ENCODE measurements at regions not wholly inside any gene's neighbourhood (a gene's known extent, or its start where the extent isn't known, plus 50 kb on each side); places are given as distances from the start of the nearest gene placed in this dataset.

- no peaks in the 10 kb centered on the region for H3K4me1 ChIP-seq (ENCODE audit: insufficient read depth, low read length, poor library complexity, severe bottlenecking)
- H3K9ac ChIP-seq (ENCODE audit: low read depth, low read length, poor library complexity, severe bottlenecking), result no peak overlapping the region
- H4K20me1 ChIP-seq (ENCODE audit: insufficient read depth, low read length, poor library complexity, severe bottlenecking), result no peaks in the 10 kb centered on the region
- no peaks in the 10 kb centered on the region for H3K27me3 ChIP-seq (ENCODE audit: insufficient read depth, low read length, poor library complexity, severe bottlenecking)
- H3K4me2 ChIP-seq (ENCODE audit: low read depth, low read length, poor library complexity, severe bottlenecking), result no peak overlapping the region
- H3K9me2 ChIP-seq (replicated peaks; ENCODE audit: low read depth, low read length), result no peaks in the 10 kb centered on the region
- H3K79me2 ChIP-seq (ENCODE audit: insufficient read depth, low read length), result no peaks in the 10 kb centered on the region
- H3F3A ChIP-seq (ENCODE audit: low read depth), result no peaks in the 10 kb centered on the region
- H3K4me3 ChIP-seq (ENCODE audit: low read length, poor library complexity, severe bottlenecking), result no peak overlapping the region
- no peaks in the 10 kb centered on the region for H3K9me3 ChIP-seq (ENCODE audit: insufficient read depth, low read depth, low read length)
- no peaks in the 10 kb centered on the region for H3K36me3 ChIP-seq (ENCODE audit: insufficient read depth, low read length)
- TF ChIP-seq EZH2phosphoT487 (IDR thresholded peaks at IDR 0.05; ENCODE audit: borderline replicate concordance) (no peak), CTCF (conservative IDR thresholded peaks at IDR 0.05; ENCODE audit: low read length) (no peak)
- no peak overlapping the region for H2AFZ ChIP-seq (ENCODE audit: low read length)
Observed at GRCh38 chr10:3287572-3288445, 115.2 kb upstream of the PITRM1 start.

- no peaks in the 10 kb centered on the region for H4K20me1 ChIP-seq (ENCODE audit: insufficient read depth, low read length, poor library complexity, severe bottlenecking)
- H3K4me2 ChIP-seq (ENCODE audit: low read depth, low read length, poor library complexity, severe bottlenecking), result no peak overlapping the region
Observed at GRCh38 chr10:3282674-3283017, 110.1 kb upstream of the PITRM1 start.

GRCh38 chr10:3281941-3282673 is 109.5 kb upstream of the PITRM1 start:
- no peaks in the 10 kb centered on the region for H3K9me3 ChIP-seq (ENCODE audit: insufficient read depth, low read depth, low read length)
- no peak overlapping the region for H2AFZ ChIP-seq (ENCODE audit: low read length)
- no peaks in the 10 kb centered on the region for H3K36me3 ChIP-seq (ENCODE audit: insufficient read depth, low read length)
- H3K4me3 ChIP-seq (ENCODE audit: low read length, poor library complexity, severe bottlenecking), result no peak overlapping the region
- no peaks in the 10 kb centered on the region for H3K79me2 ChIP-seq (ENCODE audit: insufficient read depth, low read length)
- H3K27me3 ChIP-seq (ENCODE audit: insufficient read depth, low read length, poor library complexity, severe bottlenecking), result no peaks in the 10 kb centered on the region
- H3K4me1 ChIP-seq (ENCODE audit: insufficient read depth, low read length, poor library complexity, severe bottlenecking), result no peaks in the 10 kb centered on the region
- H3K4me2 ChIP-seq (ENCODE audit: low read depth, low read length, poor library complexity, severe bottlenecking), result no peak overlapping the region
- no peaks in the 10 kb centered on the region for H3K9me2 ChIP-seq (replicated peaks; ENCODE audit: low read depth, low read length)
- H3K9ac ChIP-seq (ENCODE audit: low read depth, low read length, poor library complexity, severe bottlenecking), result no peak overlapping the region
- H4K20me1 ChIP-seq (ENCODE audit: insufficient read depth, low read length, poor library complexity, severe bottlenecking), result no peaks in the 10 kb centered on the region
- H3F3A ChIP-seq (ENCODE audit: low read depth), result no peaks in the 10 kb centered on the region
- TF ChIP-seq CTCF (conservative IDR thresholded peaks at IDR 0.05; ENCODE audit: low read length) (no peak), EZH2phosphoT487 (IDR thresholded peaks at IDR 0.05; ENCODE audit: borderline replicate concordance) (no peak)

More at GRCh38 chr10:3282674-3283017, 110.1 kb upstream of the PITRM1 start:
- H3F3A ChIP-seq (ENCODE audit: low read depth), result no peaks in the 10 kb centered on the region
- no peaks in the 10 kb centered on the region for H3K9me2 ChIP-seq (replicated peaks; ENCODE audit: low read depth, low read length)
- no peak overlapping the region for H3K4me3 ChIP-seq (ENCODE audit: low read length, poor library complexity, severe bottlenecking)
- no peak overlapping the region for H3K9ac ChIP-seq (ENCODE audit: low read depth, low read length, poor library complexity, severe bottlenecking)
- no peaks in the 10 kb centered on the region for H3K79me2 ChIP-seq (ENCODE audit: insufficient read depth, low read length)
- H2AFZ ChIP-seq (ENCODE audit: low read length), result no peak overlapping the region
- no peaks in the 10 kb centered on the region for H3K36me3 ChIP-seq (ENCODE audit: insufficient read depth, low read length)
- H3K27me3 ChIP-seq (ENCODE audit: insufficient read depth, low read length, poor library complexity, severe bottlenecking), result no peaks in the 10 kb centered on the region
- no peak for TF ChIP-seq CTCF (conservative IDR thresholded peaks at IDR 0.05; ENCODE audit: low read length)
- no peak for TF ChIP-seq EZH2phosphoT487 (IDR thresholded peaks at IDR 0.05; ENCODE audit: borderline replicate concordance)
- H3K9me3 ChIP-seq (ENCODE audit: insufficient read depth, low read depth, low read length), result no peaks in the 10 kb centered on the region
- H3K4me1 ChIP-seq (ENCODE audit: insufficient read depth, low read length, poor library complexity, severe bottlenecking), result no peaks in the 10 kb centered on the region
